ENCODE measurements at regions not wholly inside any gene's neighbourhood (a gene's known extent, or its start where the extent isn't known, plus 50 kb on each side); places are given as distances from the start of the nearest gene placed in this dataset.
A peak's percentile ranks its signal among the peaks of the same experiment; 100 is the strongest.

- TF ChIP-seq ZBTB3 (CRISPR knock-in tag; IDR thresholded peaks at IDR 0.05; ENCODE audit: borderline replicate concordance, low read depth) (0 out of 2 replicates have a peak, but pooled peaks have one; percentile 62), ZNF841 (CRISPR knock-in tag; IDR thresholded peaks at IDR 0.05; ENCODE audit: borderline replicate concordance) (no peak), MBNL3 (CRISPR knock-in tag; conservative IDR thresholded peaks at IDR 0.05) (no peak), HES4 (CRISPR knock-in tag; IDR thresholded peaks at IDR 0.05; ENCODE audit: borderline replicate concordance) (no peak), HNRNPUL1 (IDR thresholded peaks at IDR 0.05; ENCODE audit: low read depth, low read length) (no peak), ZNF24 (IDR thresholded peaks at IDR 0.05) (peak; percentile 35; the same call in 1 of the 2 replicates), PITX1 (CRISPR knock-in tag; IDR thresholded peaks at IDR 0.05) (no peak), ZNF354B (CRISPR knock-in tag; IDR thresholded peaks at IDR 0.05) (no peak), MLX (CRISPR knock-in tag; IDR thresholded peaks at IDR 0.05) (no peak), ZNF18 (CRISPR knock-in tag; IDR thresholded peaks at IDR 0.05; ENCODE audit: insufficient replicate concordance) (no peak), KDM4B (CRISPR knock-in tag; IDR thresholded peaks at IDR 0.05) (no peak), KAT8 (CRISPR knock-in tag; IDR thresholded peaks at IDR 0.05) (peak; percentile 73), ZNF766 (CRISPR knock-in tag; IDR thresholded peaks at IDR 0.05; ENCODE audit: borderline replicate concordance) (no peak), FOXO1 (CRISPR knock-in tag; IDR thresholded peaks at IDR 0.05) (no peak), GTF3A (CRISPR knock-in tag; conservative IDR thresholded peaks at IDR 0.05) (no peak), LCORL (IDR thresholded peaks at IDR 0.05) (no peak), LCORL (CRISPR knock-in tag; IDR thresholded peaks at IDR 0.05) (0 out of 2 replicates have a peak, but pooled peaks have one; percentile 17), RELA (CRISPR knock-in tag; IDR thresholded peaks at IDR 0.05) (no peak), JDP2 (CRISPR knock-in tag; IDR thresholded peaks at IDR 0.05; ENCODE audit: borderline replicate concordance) (no peak), PRMT3 (CRISPR knock-in tag; IDR thresholded peaks at IDR 0.05; ENCODE audit: borderline replicate concordance, low read depth) (no peak), CEBPB (IDR thresholded peaks at IDR 0.05; ENCODE audit: borderline replicate concordance, low read depth, low read length) (peak; percentile 44; the same call in 1 of the 2 replicates), NONO (IDR thresholded peaks at IDR 0.05) (no peak), NONO (CRISPR knock-in tag; conservative IDR thresholded peaks at IDR 0.05) (no peak; the same call in 1 of the 2 replicates), RFX5 (IDR thresholded peaks at IDR 0.05; ENCODE audit: low read depth, low read length) (no peak), ZNF496 (CRISPR knock-in tag; IDR thresholded peaks at IDR 0.05; ENCODE audit: insufficient replicate concordance) (no peak), ZNF484 (CRISPR knock-in tag; IDR thresholded peaks at IDR 0.05; ENCODE audit: borderline replicate concordance, low read depth) (no peak), TFAP4 (IDR thresholded peaks at IDR 0.05; ENCODE audit: borderline replicate concordance, low read depth) (peak; percentile 66; the same call in 1 of the 2 replicates), TP53 (CRISPR knock-in tag; conservative IDR thresholded peaks at IDR 0.05) (no peak), TFDP1 (CRISPR knock-in tag; IDR thresholded peaks at IDR 0.05; ENCODE audit: borderline replicate concordance) (no peak)
Observed at GRCh38 chr6:120005292-120005976, 655.9 kb upstream of the MAN1A1 start (continued).
